LNCaP clone FGC (cell line): ENCODE measurements at regions not wholly inside any gene's neighbourhood (a gene's known extent, or its start where the extent isn't known, plus 50 kb on each side); places are given as distances from the start of the nearest gene placed in this dataset.
A peak's percentile ranks its signal among the peaks of the same experiment; 100 is the strongest.
"Not testable (repeated sequence)": the region's sequence is repeated elsewhere in the genome, so short reads cannot be mapped to it uniquely, and the experiment has no call there.

ENCODE experiments used
- DNase-seq: peaks from one replicate; pipeline ENCODE4 v3.0.0-alpha.2; 2011; ENCODE audit warnings: low read depth
- H3K4me3 ChIP-seq: 2 replicates; pipeline ENCODE4 v1.5.1; 2011; ENCODE audit warnings: mild to moderate bottlenecking, low read depth, low read length, control low read depth
- CTCF ChIP-seq: IDR thresholded peaks from 2 replicates; pipeline ENCODE4 v1.5.1; 2012; ENCODE audit warnings: mild to moderate bottlenecking; ENCODE audit not compliant: control insufficient read depth, insufficient read depth; ENCODE audit errors: extremely low read depth

GRCh38 chr14:59015482-59015881, 173.0 kb upstream of the DAAM1 start:
- no peak for DNase-seq
- TF ChIP-seq CTCF: no peak
- no peak overlapping the region for H3K4me3 ChIP-seq

DNA sequence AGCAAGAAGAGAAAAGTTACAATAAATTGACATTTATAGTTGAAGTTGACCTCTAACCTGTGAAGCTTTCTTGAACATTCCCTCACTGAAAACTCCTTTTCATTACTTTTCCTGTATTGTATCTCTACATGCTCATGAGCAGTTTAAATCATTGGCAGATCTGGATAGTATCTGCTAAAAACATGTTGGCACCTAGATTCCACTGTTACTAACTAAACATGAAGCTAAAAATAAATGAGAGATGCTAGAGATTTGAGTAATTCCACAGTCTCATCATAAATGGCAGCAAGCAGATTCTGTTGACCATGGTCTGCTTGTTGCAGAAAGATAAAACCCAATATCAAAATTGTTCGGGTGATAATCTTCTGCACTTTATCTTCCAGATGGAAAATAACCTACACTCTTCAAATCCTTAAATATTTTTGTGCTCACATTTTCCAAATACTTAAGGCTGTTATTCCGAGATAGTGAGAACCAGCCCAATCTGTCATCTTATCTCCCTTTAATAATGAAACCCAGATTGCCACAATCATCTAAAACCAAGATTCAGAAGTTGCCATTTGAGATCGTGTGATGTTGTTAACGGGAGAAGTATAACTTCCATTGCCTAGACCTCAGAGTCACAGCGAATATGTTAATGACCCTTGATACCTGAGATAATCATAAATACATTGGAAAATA, 171.0 kb upstream of the DAAM1 start:
- DNase-seq: no peak
- TF ChIP-seq CTCF: no peak
- H3K4me3 ChIP-seq: no peak overlapping the region

- no peak for TF ChIP-seq CTCF
- no peak overlapping the region for H3K4me3 ChIP-seq
- no peak for DNase-seq
Measured at GRCh38 chr14:59018460-59018859, 170.0 kb upstream of the DAAM1 start.

- no peak for DNase-seq
- H3K4me3 ChIP-seq: no peak overlapping the region
- 0 out of 2 replicates have a peak, but pooled peaks have one; percentile 7 for TF ChIP-seq CTCF
Measured at GRCh38 chr14:59018978-59019377, 169.5 kb upstream of the DAAM1 start.

GRCh38 chr14:59020382-59020781, 168.1 kb upstream of the DAAM1 start:
- TF ChIP-seq CTCF: peak; percentile 51
- no peak for DNase-seq
- H3K4me3 ChIP-seq: no peak overlapping the region

GRCh38 chr14:59022144-59022543, 166.3 kb upstream of the DAAM1 start:
- H3K4me3 ChIP-seq: no peak overlapping the region
- no peak for DNase-seq
- TF ChIP-seq CTCF: peak; percentile 59

- TF ChIP-seq CTCF: no peak
- DNase-seq: no peak
- H3K4me3 ChIP-seq: no peak overlapping the region
Measured at GRCh38 chr14:59026081-59026480, 162.4 kb upstream of the DAAM1 start.

DNA sequence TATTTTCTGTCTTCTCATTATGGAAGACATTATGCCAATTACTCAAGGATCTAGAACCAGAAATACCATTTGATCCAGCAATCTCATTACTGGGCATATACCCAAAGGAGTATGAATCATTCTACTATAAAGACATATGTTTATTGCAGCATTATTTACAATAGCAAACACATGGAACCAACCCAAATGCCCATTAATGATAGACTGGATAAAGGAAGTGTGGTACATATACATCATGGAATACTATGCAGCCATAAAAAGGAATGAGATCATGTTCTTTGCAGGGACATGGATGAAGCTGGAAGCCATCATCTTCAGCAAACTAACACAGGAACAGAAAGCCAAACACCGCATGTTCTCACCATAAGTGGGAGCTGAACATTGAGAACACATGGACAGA, 161.8 kb upstream of the DAAM1 start:
- not testable (repeated sequence) for H3K4me3 ChIP-seq
- DNase-seq: peak; percentile 18
